Activated CD8-positive, alpha-beta T cell treated with anti-CD3 and anti-CD28 coated beads, Interleukin-2, amount 10 ng/mL, durations not matched to agents 7 days and 5 days (primary cell): ENCODE measurements at regions not wholly inside any gene's neighbourhood (a gene's known extent, or its start where the extent isn't known, plus 50 kb on each side); places are given as distances from the start of the nearest gene placed in this dataset.

Experiments used
- ATAC-seq: fragments of 150-1000 bp; cut with Tn5 transposase; one replicate; pipeline ENCODE4 v1.10.0; 2021; ENCODE audit warnings: moderate library complexity
- CTCF ChIA-PET: fragments of 350-600 bp; sonication (Branson Sonifier 250); formaldehyde crosslinking; loops from one replicate; lab custom pipeline; 2021; ENCODE audit warnings: antibody characterized with exemption; lab: Charles Lee
- POLR2A ChIA-PET: fragments of 350-600 bp; sonication (Branson Sonifier 250); formaldehyde crosslinking; loops from one replicate; lab custom pipeline; 2021; ENCODE audit warnings: antibody characterized with exemption; lab: Charles Lee
- DNase-seq: peaks from one replicate; pipeline ENCODE4 v3.0.0-alpha.2; 2020
- H3K27ac Mint-ChIP-seq: one replicate; pipeline ENCODE4 v1.8.0; 2021; ENCODE audit warnings: mild to moderate bottlenecking, mixed read lengths
- H3K27me3 Mint-ChIP-seq: one replicate; pipeline ENCODE4 v1.8.0; 2021; ENCODE audit warnings: low read depth, mixed read lengths
- H3K36me3 Mint-ChIP-seq: one replicate; pipeline ENCODE4 v1.8.0; 2021; ENCODE audit warnings: low read depth, mixed read lengths
- H3K4me1 Mint-ChIP-seq: one replicate; pipeline ENCODE4 v1.8.0; 2021; ENCODE audit warnings: low read depth, mixed read lengths
- H3K4me3 Mint-ChIP-seq: one replicate; pipeline ENCODE4 v1.8.0; 2021; ENCODE audit warnings: mild to moderate bottlenecking, mixed read lengths
- H3K9me3 Mint-ChIP-seq: one replicate; pipeline ENCODE4 v1.8.0; 2022; ENCODE audit warnings: mixed read lengths; ENCODE audit not compliant: insufficient read depth

DNA sequence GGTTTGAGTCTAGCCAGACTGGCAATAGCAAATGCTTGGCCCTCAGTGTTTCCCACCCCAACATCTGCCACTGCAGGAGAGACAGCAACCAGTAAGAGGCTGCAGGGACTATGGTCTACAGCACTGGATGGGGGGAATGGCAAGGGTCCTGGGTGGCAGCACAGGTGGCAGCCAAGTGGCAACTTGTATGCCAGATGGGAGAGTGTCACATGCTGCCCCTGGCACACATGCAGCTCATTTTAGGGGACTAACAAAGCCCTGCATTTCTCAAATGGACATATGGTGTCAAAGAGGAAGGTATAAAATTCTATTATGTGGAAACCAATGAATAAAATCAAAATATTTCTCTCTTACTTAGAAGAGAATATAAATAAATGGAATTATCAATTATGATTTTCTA lies 298.7 kb upstream of the MARCKS start:
- Mint-ChIP-seq H3K4me3 (no peak overlapping the region), H3K9me3 (no peaks in the 10 kb centered on the region), H3K27ac (no peak overlapping the region), H3K36me3 (no peaks in the 10 kb centered on the region), H3K27me3 (no peaks in the 10 kb centered on the region), H3K4me1 (no peaks in the 10 kb centered on the region)
- POLR2A ChIA-PET = no interaction called here
- CTCF ChIA-PET = no interaction called here
- no peak for ATAC-seq
- no peak for DNase-seq

DNA sequence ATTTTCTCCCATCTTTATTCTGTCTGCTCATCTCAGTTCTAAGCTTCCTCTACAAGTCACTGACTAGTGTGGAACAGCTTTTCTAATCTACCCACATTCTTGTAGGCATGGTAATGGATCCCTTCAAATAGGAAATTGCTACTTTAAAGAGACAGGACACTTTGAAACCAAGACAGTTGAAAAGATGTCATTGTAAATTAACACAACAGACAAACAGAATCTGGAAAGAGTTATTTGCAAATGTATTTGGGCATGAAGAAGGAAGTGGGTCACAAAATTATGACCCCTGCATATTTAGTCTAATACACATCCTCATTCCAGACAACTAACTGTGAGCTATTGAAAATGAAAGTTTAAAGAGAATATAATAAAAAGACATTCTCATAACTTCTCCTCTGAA lies 298.2 kb upstream of the MARCKS start:
- no peaks in the 10 kb centered on the region for H3K4me1 Mint-ChIP-seq
- ATAC-seq (no peak), DNase-seq (no peak)
- no peak overlapping the region for H3K4me3 Mint-ChIP-seq
- no peaks in the 10 kb centered on the region for H3K36me3 Mint-ChIP-seq
- H3K9me3 Mint-ChIP-seq = no peaks in the 10 kb centered on the region
- ChIA-PET CTCF (no interaction called here), POLR2A (no interaction called here)
- no peak overlapping the region for H3K27ac Mint-ChIP-seq
- H3K27me3 Mint-ChIP-seq = no peaks in the 10 kb centered on the region

DNA sequence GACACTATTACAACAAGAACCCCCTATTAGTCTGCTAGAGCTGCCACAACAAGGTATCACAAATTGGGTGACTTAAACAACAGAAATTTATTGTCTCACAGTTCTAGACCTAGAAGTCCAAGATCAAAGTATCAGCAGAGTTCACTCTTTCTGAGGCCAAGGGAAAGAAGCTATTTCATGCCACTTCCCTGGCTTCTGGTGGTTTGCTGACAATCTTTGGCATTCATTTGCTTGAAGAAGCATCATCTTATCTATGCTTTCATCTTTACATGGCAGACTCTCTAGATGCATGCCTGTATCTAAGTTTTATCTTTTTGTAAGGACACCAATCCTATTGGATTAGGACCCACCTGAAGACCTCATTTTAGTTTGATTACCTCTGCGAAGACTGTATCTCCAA lies 296.8 kb upstream of the MARCKS start:
- ATAC-seq = no peak

DNA sequence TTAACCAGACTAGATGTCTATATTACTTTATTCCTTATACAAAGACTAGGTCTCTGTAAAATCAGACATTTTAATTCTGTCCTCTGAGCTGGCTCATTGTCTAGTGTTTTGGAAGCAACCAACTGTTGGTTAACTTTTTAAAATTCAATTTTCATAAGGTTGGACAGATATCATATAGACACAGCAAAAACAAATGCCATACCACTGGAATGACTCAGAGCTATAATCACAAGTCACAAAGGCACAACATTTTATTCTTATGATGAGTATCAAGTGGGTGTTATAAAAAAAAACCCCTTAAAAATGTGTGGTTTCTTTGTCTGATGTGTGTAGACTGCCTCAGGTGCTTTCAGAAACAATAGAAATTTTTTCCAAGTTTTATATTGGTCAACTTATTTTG lies 296.2 kb upstream of the MARCKS start:
- CTCF ChIA-PET = no interaction called here
- ATAC-seq (no peak), DNase-seq (no peak)
- Mint-ChIP-seq H3K27me3 (no peaks in the 10 kb centered on the region), H3K4me1 (no peaks in the 10 kb centered on the region), H3K36me3 (no peaks in the 10 kb centered on the region), H3K9me3 (no peaks in the 10 kb centered on the region), H3K27ac (no peak overlapping the region), H3K4me3 (no peak overlapping the region)
- POLR2A ChIA-PET = no interaction called here

More for the DNA sequence above, 296.8 kb upstream of the MARCKS start:
- H3K9me3 Mint-ChIP-seq = no peaks in the 10 kb centered on the region
- no peak overlapping the region for H3K4me3 Mint-ChIP-seq
- H3K27ac Mint-ChIP-seq = no peak overlapping the region
- no peaks in the 10 kb centered on the region for H3K36me3 Mint-ChIP-seq
- ChIA-PET POLR2A (no interaction called here), CTCF (no interaction called here)
- H3K27me3 Mint-ChIP-seq = no peaks in the 10 kb centered on the region
- H3K4me1 Mint-ChIP-seq = no peaks in the 10 kb centered on the region
- no peak for DNase-seq

DNA sequence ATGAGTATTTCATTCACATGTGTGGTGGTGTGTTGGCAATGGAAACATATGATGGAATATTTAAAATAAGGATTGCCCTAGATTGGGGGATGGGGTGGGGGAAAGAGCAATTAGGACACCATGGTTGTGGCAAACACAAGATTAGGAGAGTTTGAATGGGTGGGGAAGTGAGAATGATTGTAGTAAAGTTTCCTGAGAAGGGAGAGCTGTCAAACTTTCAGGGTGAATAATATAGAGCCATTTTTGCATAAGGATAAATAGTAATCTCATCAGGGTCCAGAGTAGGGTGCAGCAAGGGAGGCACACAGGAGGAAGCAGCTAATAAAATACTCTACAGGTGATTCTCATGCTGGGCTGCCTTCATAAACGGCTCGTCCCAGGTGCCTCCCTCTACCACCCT lies 294.9 kb upstream of the MARCKS start:
- Mint-ChIP-seq H3K36me3 (no peaks in the 10 kb centered on the region), H3K4me3 (no peak overlapping the region), H3K27ac (no peak overlapping the region), H3K9me3 (no peaks in the 10 kb centered on the region), H3K4me1 (no peaks in the 10 kb centered on the region), H3K27me3 (no peaks in the 10 kb centered on the region)
- DNase-seq (no peak), ATAC-seq (no peak)
- CTCF ChIA-PET = no interaction called here
- POLR2A ChIA-PET = no interaction called here

DNA sequence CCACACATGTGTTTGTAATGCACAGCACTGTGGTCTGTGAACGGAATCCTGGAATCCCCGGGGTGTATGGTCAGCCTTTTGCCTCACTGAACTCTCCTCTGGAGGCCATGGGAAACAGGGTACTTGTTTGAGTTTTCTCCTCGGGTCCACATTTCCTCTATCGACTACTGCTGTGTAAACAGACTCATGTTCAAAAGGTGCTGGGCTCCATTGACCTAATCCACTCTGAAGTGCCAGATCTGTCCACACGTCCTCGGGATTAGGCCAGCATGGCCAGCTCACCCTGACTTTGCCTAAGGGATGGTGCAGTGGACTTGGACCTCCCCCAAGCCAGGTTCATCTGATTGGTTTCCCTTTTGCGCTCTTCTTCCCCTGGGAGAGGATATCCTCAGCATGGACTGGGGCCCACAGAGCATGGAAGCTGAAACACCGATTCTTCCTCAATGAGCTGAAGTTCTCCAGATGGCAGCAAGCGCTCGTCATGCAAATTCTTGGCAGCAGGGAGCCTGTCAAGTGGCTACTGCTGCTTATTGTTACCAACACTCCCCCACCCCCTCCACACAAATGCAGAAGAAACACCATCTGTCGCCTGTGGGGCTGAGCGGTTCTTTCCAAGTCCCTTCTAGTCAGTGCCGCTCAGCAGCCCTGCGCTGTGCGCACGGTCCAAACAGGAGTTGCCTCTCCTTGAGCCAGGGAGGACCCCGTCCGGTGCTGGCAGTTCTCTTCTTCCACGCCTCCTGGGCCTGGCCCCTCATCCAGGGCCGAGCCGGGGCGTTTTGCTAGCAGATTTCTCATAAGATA lies 292.6 kb upstream of the MARCKS start:
- Mint-ChIP-seq H3K9me3 (no peaks in the 10 kb centered on the region), H3K36me3 (no peaks in the 10 kb centered on the region), H3K27me3 (no peaks in the 10 kb centered on the region), H3K27ac (no peak overlapping the region), H3K4me1 (no peaks in the 10 kb centered on the region), H3K4me3 (no peak overlapping the region)
- ATAC-seq (no peak), DNase-seq (no peak)
- POLR2A ChIA-PET = no interaction called here
- CTCF ChIA-PET = no interaction called here

DNA sequence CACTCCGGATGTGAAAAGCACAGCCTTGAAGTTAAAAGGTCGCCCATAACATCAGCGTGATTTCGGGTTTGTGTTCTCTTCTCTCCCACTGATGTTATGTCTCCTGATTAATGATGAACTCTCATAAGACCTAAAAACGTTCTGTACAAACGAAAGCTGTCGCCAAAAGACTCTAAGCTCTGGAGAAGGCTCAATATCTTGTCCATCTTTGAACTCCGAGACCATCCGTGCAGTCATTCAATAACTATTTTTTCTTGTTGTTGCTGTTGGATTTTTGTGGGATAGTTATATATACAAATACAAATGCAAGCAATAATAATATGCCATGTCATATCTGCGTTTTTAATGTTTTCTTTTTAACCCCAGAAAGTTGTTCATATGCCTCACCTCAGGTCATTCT lies 291.8 kb upstream of the MARCKS start:
- Mint-ChIP-seq H3K4me3 (no peak overlapping the region), H3K4me1 (no peaks in the 10 kb centered on the region), H3K27ac (no peak overlapping the region), H3K36me3 (no peaks in the 10 kb centered on the region), H3K27me3 (no peaks in the 10 kb centered on the region), H3K9me3 (no peaks in the 10 kb centered on the region)
- POLR2A ChIA-PET = no interaction called here
- no peak for ATAC-seq
- CTCF ChIA-PET = no interaction called here
- no peak for DNase-seq

DNA sequence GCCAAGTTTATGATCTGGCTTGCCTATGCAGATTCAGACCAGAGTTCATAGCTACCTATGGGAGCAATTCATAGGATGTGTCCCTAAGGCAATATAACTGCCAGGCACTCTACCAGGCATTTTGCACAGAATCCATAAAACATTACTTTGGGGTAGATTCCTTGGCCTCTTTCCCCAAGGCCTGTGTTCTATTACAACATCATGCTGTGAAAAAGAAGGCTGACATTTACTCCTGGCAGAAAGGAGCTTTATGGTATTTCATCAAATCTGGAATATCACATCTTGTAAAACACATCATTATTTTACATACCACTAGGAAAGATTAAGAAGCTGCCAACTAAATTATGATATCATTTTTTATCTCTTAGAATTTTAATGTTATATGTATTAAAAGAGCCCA lies 287.0 kb upstream of the MARCKS start:
- Mint-ChIP-seq H3K4me3 (no peak overlapping the region), H3K9me3 (no peaks in the 10 kb centered on the region), H3K4me1 (no peaks in the 10 kb centered on the region), H3K27me3 (no peaks in the 10 kb centered on the region), H3K27ac (no peak overlapping the region), H3K36me3 (no peaks in the 10 kb centered on the region)
- CTCF ChIA-PET = no interaction called here
- POLR2A ChIA-PET = no interaction called here
- DNase-seq (no peak), ATAC-seq (no peak)

DNA sequence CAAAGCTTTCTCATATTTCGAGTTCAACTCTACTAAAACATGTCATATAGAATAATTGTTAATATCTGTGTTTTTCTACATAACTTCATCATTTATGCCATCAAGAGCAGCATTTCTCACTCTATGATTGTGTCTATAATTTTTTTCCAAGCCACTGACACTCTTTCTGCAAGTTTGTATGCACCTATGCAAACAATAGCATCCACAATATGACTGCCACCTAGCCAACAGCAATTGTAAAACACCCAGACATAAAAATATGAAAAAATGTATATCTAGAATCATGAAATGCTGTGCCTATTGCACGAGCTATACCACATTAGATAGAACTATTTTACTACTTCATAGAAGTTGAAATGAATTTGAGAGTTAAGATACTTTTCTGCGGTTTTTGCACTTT lies 286.5 kb upstream of the MARCKS start:
- Mint-ChIP-seq H3K4me1 (no peaks in the 10 kb centered on the region), H3K36me3 (no peaks in the 10 kb centered on the region), H3K4me3 (no peak overlapping the region), H3K27ac (no peak overlapping the region), H3K27me3 (no peaks in the 10 kb centered on the region), H3K9me3 (no peaks in the 10 kb centered on the region)
- no peak for DNase-seq
- CTCF ChIA-PET = no interaction called here
- POLR2A ChIA-PET = no interaction called here
- ATAC-seq = no peak

DNA sequence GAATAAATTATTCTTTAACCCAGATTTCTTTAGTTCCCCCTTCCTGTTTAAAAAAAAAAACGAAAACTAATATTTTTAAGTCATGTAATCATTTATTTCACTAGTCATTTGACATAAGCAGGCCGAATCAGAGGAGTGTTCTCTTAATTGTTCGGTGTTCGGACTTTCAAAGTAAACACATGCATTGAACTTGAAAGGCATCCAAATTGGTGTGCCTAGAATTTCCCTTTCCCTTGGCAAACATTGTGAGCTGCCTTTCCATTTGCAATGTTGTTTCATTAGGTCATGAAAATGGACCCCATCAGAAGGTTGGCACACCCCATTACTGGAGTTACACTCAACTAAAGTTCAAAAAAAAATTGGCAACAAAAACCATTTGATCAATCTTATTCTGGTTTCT lies 283.0 kb upstream of the MARCKS start:
- Mint-ChIP-seq H3K27ac (no peak overlapping the region), H3K36me3 (no peaks in the 10 kb centered on the region), H3K9me3 (no peaks in the 10 kb centered on the region), H3K27me3 (no peaks in the 10 kb centered on the region), H3K4me1 (no peaks in the 10 kb centered on the region), H3K4me3 (no peak overlapping the region)
- ATAC-seq = no peak
- ChIA-PET POLR2A (no interaction called here), CTCF (no interaction called here)
- DNase-seq = no peak

DNA sequence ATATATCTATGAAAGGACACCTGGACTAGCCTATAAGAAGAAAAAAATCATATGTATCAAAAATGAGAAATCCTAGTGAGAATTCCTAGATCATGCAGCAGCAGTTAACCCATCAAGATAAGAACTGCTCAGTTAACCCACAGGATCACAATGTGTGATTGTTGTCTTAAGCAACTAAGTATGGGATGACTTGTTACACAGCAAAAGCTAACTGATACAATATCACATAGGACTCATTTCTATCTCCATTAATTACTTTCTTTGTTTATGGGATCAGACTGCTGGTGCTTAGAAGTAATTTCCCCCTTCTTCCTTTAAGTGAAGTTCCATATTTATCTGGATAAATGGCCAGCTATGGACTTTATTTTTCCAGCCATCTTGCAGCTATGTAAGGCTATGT lies 280.8 kb upstream of the MARCKS start:
- no peaks in the 10 kb centered on the region for H3K36me3 Mint-ChIP-seq
- no peaks in the 10 kb centered on the region for H3K4me1 Mint-ChIP-seq
- DNase-seq (no peak), ATAC-seq (no peak)
- no peaks in the 10 kb centered on the region for H3K27me3 Mint-ChIP-seq
- H3K9me3 Mint-ChIP-seq = no peaks in the 10 kb centered on the region
- POLR2A ChIA-PET = no interaction called here
- H3K4me3 Mint-ChIP-seq = no peak overlapping the region
- CTCF ChIA-PET = no interaction called here
- H3K27ac Mint-ChIP-seq = no peak overlapping the region

DNA sequence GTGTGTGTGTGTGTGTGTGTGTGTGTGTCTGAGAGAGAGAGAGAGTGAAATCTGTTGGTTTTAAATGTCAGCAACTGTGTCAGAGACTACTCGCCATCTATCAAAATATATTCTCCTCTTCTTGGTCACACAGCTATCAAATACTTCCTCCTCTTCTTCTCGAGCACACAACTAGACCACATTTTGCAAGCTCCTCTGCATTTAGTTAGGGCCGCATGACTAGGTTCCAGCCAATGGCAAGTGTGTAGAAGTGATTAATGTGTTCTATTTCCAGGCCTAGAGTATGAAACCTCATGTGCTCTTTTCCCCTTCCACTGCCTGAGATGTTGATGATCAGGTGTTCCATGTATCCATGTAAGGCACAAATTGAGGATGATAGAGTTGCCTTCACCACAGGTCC lies 278.5 kb upstream of the MARCKS start:
- Mint-ChIP-seq H3K4me1 (no peaks in the 10 kb centered on the region), H3K4me3 (no peak overlapping the region), H3K27ac (no peak overlapping the region), H3K36me3 (no peaks in the 10 kb centered on the region), H3K27me3 (no peaks in the 10 kb centered on the region), H3K9me3 (no peaks in the 10 kb centered on the region)
- POLR2A ChIA-PET = no interaction called here
- CTCF ChIA-PET = no interaction called here
- ATAC-seq = no peak
- DNase-seq = no peak

DNA sequence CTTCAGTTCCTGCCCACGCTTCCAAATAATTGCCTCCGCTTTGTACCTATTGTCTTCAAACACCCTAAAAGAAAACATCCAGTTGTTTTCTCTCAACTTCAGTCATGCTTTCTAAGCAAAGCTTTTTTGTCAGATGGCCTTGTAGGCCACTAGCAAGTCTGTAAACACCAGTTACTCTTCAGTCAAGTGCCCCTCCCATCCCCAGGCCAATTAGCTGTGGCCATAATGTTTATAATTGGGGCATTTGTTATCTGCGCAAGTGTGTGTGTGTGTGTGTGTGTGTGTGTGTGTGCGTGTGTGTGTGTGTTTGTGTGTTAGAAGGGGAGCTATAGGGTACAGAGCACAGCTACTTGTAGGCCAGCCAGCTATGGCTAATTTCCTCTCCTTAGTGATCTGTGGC lies 272.4 kb upstream of the MARCKS start:
- DNase-seq = no peak
- no peaks in the 10 kb centered on the region for H3K36me3 Mint-ChIP-seq
- POLR2A ChIA-PET = no interaction called here
- no peak overlapping the region for H3K27ac Mint-ChIP-seq
- no peak overlapping the region for H3K4me3 Mint-ChIP-seq
- no peaks in the 10 kb centered on the region for H3K9me3 Mint-ChIP-seq
- CTCF ChIA-PET = no interaction called here
- no peak for ATAC-seq
- no peaks in the 10 kb centered on the region for H3K27me3 Mint-ChIP-seq
- no peaks in the 10 kb centered on the region for H3K4me1 Mint-ChIP-seq
